Liver (tissue), 8 donors: ENCODE measurements at regions not wholly inside any gene's neighbourhood (a gene's known extent, or its start where the extent isn't known, plus 50 kb on each side); places are given as distances from the start of the nearest gene placed in this dataset.
"Not testable (repeated sequence)": the region's sequence is repeated elsewhere in the genome, so short reads cannot be mapped to it uniquely, and the experiment has no call there.

ENCODE experiments used
- DNase-seq: peaks from one replicate; pipeline ENCODE4 v3.0.0-alpha.2; 2017; ENCODE audit warnings: low spot score
- H3K27ac ChIP-seq, 2 donors: one replicate each; pipeline ENCODE4 v1.7.0; 2013; ENCODE audit warnings: inconsistent platforms in 2 of 2, low read length in 2 of 2, control low read depth in 1 of 2, low read depth in 1 of 2, mild to moderate bottlenecking in 1 of 2
- H3K27me3 ChIP-seq, 4 donors: one replicate each; pipeline versions ENCODE4 v1.6.1 to v1.7.0; 2013; ENCODE audit warnings: low read length in 3 of 4, inconsistent platforms in 1 of 4, mild to moderate bottlenecking in 1 of 4, moderate library complexity in 1 of 4; ENCODE audit not compliant: control insufficient read depth in 4 of 4, insufficient read depth in 4 of 4
- H3K36me3 ChIP-seq, 4 donors: one replicate each; pipeline versions ENCODE4 v1.6.1 to v1.7.0; 2013; ENCODE audit warnings: low read length in 3 of 4, mild to moderate bottlenecking in 3 of 4, low read depth in 1 of 4, moderate library complexity in 1 of 4; ENCODE audit not compliant: control insufficient read depth in 4 of 4, insufficient read depth in 3 of 4
- H3K4me1 ChIP-seq, 4 donors: one replicate each; pipeline versions ENCODE4 v1.6.1 to v1.7.0; 2013; ENCODE audit warnings: low read length in 3 of 4, mild to moderate bottlenecking in 3 of 4, moderate library complexity in 1 of 4; ENCODE audit not compliant: control insufficient read depth in 4 of 4, insufficient read depth in 4 of 4
- H3K4me3 ChIP-seq, 3 donors: one replicate each; pipeline versions ENCODE4 v1.6.1 to v1.7.0; 2013; ENCODE audit warnings: low read length in 3 of 3, control low read depth in 1 of 3, low read depth in 1 of 3, mild to moderate bottlenecking in 1 of 3
- H3K9ac ChIP-seq, 2 donors: one replicate each; pipeline ENCODE4 v1.7.0; 2013; ENCODE audit warnings: low read length in 2 of 2, mild to moderate bottlenecking in 2 of 2, moderate library complexity in 2 of 2, control low read depth in 1 of 2, low read depth in 1 of 2
- H3K9me3 ChIP-seq, 4 donors: one replicate each; pipeline versions ENCODE4 v1.6.1 to v1.7.0; 2013; ENCODE audit warnings: low read length in 3 of 4; ENCODE audit not compliant: control insufficient read depth in 4 of 4
- ATF3 ChIP-seq: IDR thresholded peaks from 2 replicates; pipeline ENCODE4 v1.6.1; 2016; ENCODE audit warnings: antibody characterized with exemption
- CTCF ChIP-seq: fragments of 150-350 bp; IDR thresholded peaks from 2 replicates; pipeline ENCODE4 v1.5.1; 2017; ENCODE audit warnings: improper control_type of control experiment, low read depth, low read length; ENCODE audit not compliant: missing input control
- EGR1 ChIP-seq, 2 donors: IDR thresholded peaks; 2 replicates each; pipeline ENCODE4 v1.6.1; 2016 to 2018; ENCODE audit warnings: antibody characterized with exemption in 2 of 2, low read depth in 2 of 2
- FOXA1 ChIP-seq: IDR thresholded peaks from 2 replicates; pipeline ENCODE4 v1.6.1; 2016; ENCODE audit warnings: antibody characterized with exemption
- FOXA2 ChIP-seq: IDR thresholded peaks from 2 replicates; pipeline ENCODE4 v1.6.1; 2016; ENCODE audit warnings: antibody characterized with exemption
- GABPA ChIP-seq, 2 donors: IDR thresholded peaks in 1 of 2; conservative IDR thresholded peaks in 1 of 2; 2 replicates each; pipeline ENCODE4 v1.6.1; 2016; ENCODE audit warnings: antibody characterized with exemption in 2 of 2, mild to moderate bottlenecking in 1 of 2, moderate library complexity in 1 of 2
- HNF4A ChIP-seq, 2 donors: conservative IDR thresholded peaks; 2 replicates each; pipeline ENCODE4 v1.6.1; 2016; ENCODE audit warnings: antibody characterized with exemption in 2 of 2, mild to moderate bottlenecking in 2 of 2
- HNF4G ChIP-seq: IDR thresholded peaks from 2 replicates; pipeline ENCODE4 v1.6.1; 2016; ENCODE audit warnings: antibody characterized with exemption
- JUND ChIP-seq, 2 donors: IDR thresholded peaks; 2 replicates each; pipeline ENCODE4 v1.6.1; 2016; ENCODE audit warnings: antibody characterized with exemption in 2 of 2
- MAX ChIP-seq: IDR thresholded peaks from 2 replicates; pipeline ENCODE4 v1.6.1; 2016; ENCODE audit warnings: antibody characterized with exemption
- NR2F2 ChIP-seq: IDR thresholded peaks from 2 replicates; pipeline ENCODE4 v1.6.1; 2016; ENCODE audit warnings: antibody characterized with exemption
- RAD21 ChIP-seq, 2 donors: IDR thresholded peaks; 2 replicates each; pipeline ENCODE4 v1.6.1; 2016; ENCODE audit warnings: antibody characterized with exemption in 2 of 2, mild to moderate bottlenecking in 2 of 2
- REST ChIP-seq: IDR thresholded peaks from 2 replicates; pipeline ENCODE4 v1.6.1; 2016; ENCODE audit warnings: antibody characterized with exemption, mild to moderate bottlenecking
- RXRA ChIP-seq, 2 donors: IDR thresholded peaks; 2 replicates each; pipeline ENCODE4 v1.6.1; 2017 to 2018; ENCODE audit warnings: antibody characterized with exemption in 2 of 2, mild to moderate bottlenecking in 1 of 2
- SP1 ChIP-seq: IDR thresholded peaks from 2 replicates; pipeline ENCODE4 v1.6.1; 2018; ENCODE audit warnings: antibody characterized with exemption, mild to moderate bottlenecking
- TAF1 ChIP-seq: conservative IDR thresholded peaks from 2 replicates; pipeline ENCODE4 v1.6.1; 2016; ENCODE audit warnings: antibody characterized with exemption, mild to moderate bottlenecking
- YY1 ChIP-seq: IDR thresholded peaks from 2 replicates; pipeline ENCODE4 v1.6.1; 2016; ENCODE audit warnings: antibody characterized with exemption, mild to moderate bottlenecking
- ZBTB33 ChIP-seq: IDR thresholded peaks from 2 replicates; pipeline ENCODE4 v1.6.1; 2016; ENCODE audit warnings: antibody characterized with exemption
- WGBS: extraction: QIAGEN DNeasy Blood & Tissue Kit; methylation state at CpG from one replicate; pipeline ENCODE4 v1.1.7; 2013; 5-methylcytosine and 5-hydroxymethylcytosine counted together
- donor health status: healthy.
- donor health status: healthy.
- donor health status: healthy.
- donor health status: healthy.
- donor health status: healthy.

- not testable (repeated sequence) for H3K9me3 ChIP-seq, H3K27ac ChIP-seq, H3K9ac ChIP-seq, H3K4me1 ChIP-seq, H3K36me3 ChIP-seq, H3K27me3 ChIP-seq, DNase-seq, H3K4me3 ChIP-seq
- 95% methylated on average over 1 of the region's 1 CpG for WGBS
Observed at GRCh38 chr4:138860357-138860756, 155.2 kb upstream of the NOCT start.

GRCh38 chr4:138859254-138859653 is 156.3 kb upstream of the NOCT start:
- Histone ChIP-seq H3K4me3 (no peak overlapping the region), H3K36me3 (no peaks in the 10 kb centered on the region), H3K27me3 (peaks cover 0 to 2% (median 0%) of the 10 kb centered on the region in 4 donors), H3K9ac (no peak overlapping the region), H3K27ac (no peak overlapping the region), H3K9me3 (no peaks in the 10 kb centered on the region), H3K4me1 (peaks cover 0 to under 1% (median 0%) of the 10 kb centered on the region in 4 donors)
- TF ChIP-seq YY1 (no peak), RXRA (IDR thresholded peaks at IDR 0.05) (no peak), ZBTB33 (no peak), EGR1 (IDR thresholded peaks at IDR 0.05; ENCODE audit: low read depth in 2 of 2) (no peak), MAX (no peak), HNF4A (conservative IDR thresholded peaks at IDR 0.05) (no peak), JUND (IDR thresholded peaks at IDR 0.05) (no peak), ATF3 (no peak), GABPA (IDR thresholded peaks at IDR 0.05 in 1 of 2, conservative IDR thresholded peaks at IDR 0.05 in 1 of 2) (no peak), REST (no peak), RAD21 (IDR thresholded peaks at IDR 0.05) (no peak), FOXA1 (no peak), CTCF (no peak), FOXA2 (no peak), NR2F2 (no peak), TAF1 (no peak), SP1 (no peak), HNF4G (no peak)
- no peak for DNase-seq
- 90% methylated on average over 4 of the region's 4 CpGs for WGBS
